HUES64 (cell line): ENCODE measurements at regions not wholly inside any gene's neighbourhood (a gene's known extent, or its start where the extent isn't known, plus 50 kb on each side); places are given as distances from the start of the nearest gene placed in this dataset.
A peak's percentile ranks its signal among the peaks of the same experiment; 100 is the strongest.

Experiments
- H3K27ac ChIP-seq: 2 replicates; pipeline ENCODE4 v1.7.0; 2013; ENCODE audit warnings: low read depth, low read length, inconsistent platforms
- H3K27me3 ChIP-seq: 2 replicates; pipeline ENCODE4 v1.6.1; 2013; ENCODE audit warnings: mild to moderate bottlenecking, low read length; ENCODE audit not compliant: insufficient read depth
- H3K36me3 ChIP-seq: 2 replicates; pipeline ENCODE4 v1.6.1; 2013; ENCODE audit warnings: mild to moderate bottlenecking, low read length; ENCODE audit not compliant: insufficient read depth
- H3K4me1 ChIP-seq: 2 replicates; pipeline ENCODE4 v1.6.1; 2013; ENCODE audit warnings: mild to moderate bottlenecking, low read length, moderate library complexity; ENCODE audit not compliant: insufficient read depth
- H3K4me3 ChIP-seq: 2 replicates; pipeline ENCODE4 v1.5.1; 2013; ENCODE audit warnings: mild to moderate bottlenecking, low read length, moderate library complexity
- H3K9ac ChIP-seq: 2 replicates; pipeline ENCODE4 v1.6.1; 2013; ENCODE audit warnings: mild to moderate bottlenecking, low read depth, low read length
- H3K9me3 ChIP-seq: 2 replicates; pipeline ENCODE4 v1.6.1; 2013; ENCODE audit warnings: low read depth, low read length; ENCODE audit not compliant: insufficient read depth
- WGBS: fragments of 150-250, 120-280 bp; methylation state at CpG from one replicate; pipeline ENCODE4 v1.1.7; 2013; ENCODE audit warnings: missing lambda C conversion rate; 5-methylcytosine and 5-hydroxymethylcytosine counted together

GRCh38 chr12:86379337-86379736 lies 123.1 kb upstream of the MGAT4C start:
- H3K36me3 ChIP-seq = no peaks in the 10 kb centered on the region
- H3K9ac ChIP-seq = no peak overlapping the region
- no peaks in the 10 kb centered on the region for H3K9me3 ChIP-seq
- no peaks in the 10 kb centered on the region for H3K27me3 ChIP-seq
- 0 out of 2 replicates have a peak, but pooled peaks cover 4% of the 10 kb centered on the region for H3K4me1 ChIP-seq
- WGBS = no CpG with 5 or more reads among the region's 1 CpG
- H3K27ac ChIP-seq = no peak overlapping the region
- no peak overlapping the region for H3K4me3 ChIP-seq

GRCh38 chr12:86376052-86376451 lies 119.9 kb upstream of the MGAT4C start:
- no peaks in the 10 kb centered on the region for H3K27me3 ChIP-seq
- no peak overlapping the region for H3K9ac ChIP-seq
- H3K4me3 ChIP-seq = no peak overlapping the region
- H3K36me3 ChIP-seq = no peaks in the 10 kb centered on the region
- 0 out of 2 replicates have a peak, but pooled peaks cover 4% of the 10 kb centered on the region for H3K4me1 ChIP-seq
- no peak overlapping the region for H3K27ac ChIP-seq
- WGBS = 86% methylated on average over 1 of the region's 2 CpGs
- H3K9me3 ChIP-seq = no peaks in the 10 kb centered on the region

- 90% methylated on average over 1 of the region's 1 CpG for WGBS
- H3K4me3 ChIP-seq = no peak overlapping the region
- no peak overlapping the region for H3K9ac ChIP-seq
- no peaks in the 10 kb centered on the region for H3K9me3 ChIP-seq
- H3K36me3 ChIP-seq = no peaks in the 10 kb centered on the region
- no peaks in the 10 kb centered on the region for H3K27me3 ChIP-seq
- H3K4me1 ChIP-seq = no peaks in the 10 kb centered on the region
- H3K27ac ChIP-seq = no peak overlapping the region
Measured at GRCh38 chr12:86373813-86374212, 117.6 kb upstream of the MGAT4C start.

- Histone ChIP-seq H3K4me1 (no peaks in the 10 kb centered on the region), H3K27ac (no peak overlapping the region), H3K9ac (no peak overlapping the region), H3K9me3 (no peaks in the 10 kb centered on the region), H3K36me3 (no peaks in the 10 kb centered on the region), H3K27me3 (no peaks in the 10 kb centered on the region), H3K4me3 (no peak overlapping the region)
- 97% methylated on average over 2 of the region's 2 CpGs for WGBS
Measured at GRCh38 chr12:86367137-86367536, 110.9 kb upstream of the MGAT4C start.

GRCh38 chr12:86349196-86349595 lies 93.0 kb upstream of the MGAT4C start:
- Histone ChIP-seq H3K9me3 (no peaks in the 10 kb centered on the region), H3K36me3 (no peaks in the 10 kb centered on the region), H3K9ac (no peak overlapping the region), H3K27ac (no peak overlapping the region), H3K27me3 (no peaks in the 10 kb centered on the region), H3K4me1 (no peaks in the 10 kb centered on the region), H3K4me3 (no peak overlapping the region)
- WGBS = 80% methylated on average over 2 of the region's 2 CpGs

GRCh38 chr12:86333955-86334522 lies 77.8 kb upstream of the MGAT4C start:
- peaks cover 53% of the 10 kb centered on the region for H3K4me1 ChIP-seq
- WGBS = no CpG with 5 or more reads among the region's 2 CpGs
- H3K9ac ChIP-seq = no peak overlapping the region
- H3K27me3 ChIP-seq = no peaks in the 10 kb centered on the region
- H3K9me3 ChIP-seq = no peaks in the 10 kb centered on the region
- H3K27ac ChIP-seq = peak overlapping the region; percentile 74; the same call in 1 of the 2 replicates
- H3K4me3 ChIP-seq = peak overlapping the region; percentile 45
- no peaks in the 10 kb centered on the region for H3K36me3 ChIP-seq

- no peak overlapping the region for H3K4me3 ChIP-seq
- no peaks in the 10 kb centered on the region for H3K36me3 ChIP-seq
- no peaks in the 10 kb centered on the region for H3K27me3 ChIP-seq
- peaks cover 63% of the 10 kb centered on the region for H3K4me1 ChIP-seq
- H3K9me3 ChIP-seq = no peaks in the 10 kb centered on the region
- 60% methylated on average over 1 of the region's 2 CpGs for WGBS
- H3K9ac ChIP-seq = no peak overlapping the region
- no peak overlapping the region for H3K27ac ChIP-seq
Measured at GRCh38 chr12:86331457-86331856, 75.3 kb upstream of the MGAT4C start.

GRCh38 chr12:86331012-86331411 lies 74.8 kb upstream of the MGAT4C start:
- H3K9ac ChIP-seq = no peak overlapping the region
- no peak overlapping the region for H3K4me3 ChIP-seq
- 96% methylated on average over 4 of the region's 4 CpGs for WGBS
- no peak overlapping the region for H3K27ac ChIP-seq
- H3K27me3 ChIP-seq = no peaks in the 10 kb centered on the region
- H3K4me1 ChIP-seq = peaks cover 63% of the 10 kb centered on the region
- H3K36me3 ChIP-seq = no peaks in the 10 kb centered on the region
- no peaks in the 10 kb centered on the region for H3K9me3 ChIP-seq

GRCh38 chr12:86312232-86312631 lies 56.0 kb upstream of the MGAT4C start:
- Histone ChIP-seq H3K36me3 (no peaks in the 10 kb centered on the region), H3K4me1 (no peaks in the 10 kb centered on the region), H3K27me3 (no peaks in the 10 kb centered on the region), H3K27ac (no peak overlapping the region), H3K9me3 (no peaks in the 10 kb centered on the region), H3K9ac (no peak overlapping the region), H3K4me3 (no peak overlapping the region)
- 90% methylated on average over 4 of the region's 4 CpGs for WGBS
